ENCODE measurements at regions not wholly inside any gene's neighbourhood (a gene's known extent, or its start where the extent isn't known, plus 50 kb on each side); places are given as distances from the start of the nearest gene placed in this dataset.
"Not testable (repeated sequence)": the region's sequence is repeated elsewhere in the genome, so short reads cannot be mapped to it uniquely, and the experiment has no call there.

- H3K27ac ChIP-seq (ENCODE audit: low read depth, low read length, severe bottlenecking): no peak overlapping the region
- no peak overlapping the region for H3K4me3 ChIP-seq (ENCODE audit: extremely low read depth, insufficient read depth, low read length, poor library complexity, severe bottlenecking)
- H3K36me3 ChIP-seq (ENCODE audit: control insufficient read depth, insufficient read depth, low read length): no peaks in the 10 kb centered on the region
- 89 to 93% methylated on average over 2 to 4 of the region's 4 CpGs for WGBS, 2 experiments (ENCODE audit: insufficient coverage in 2 of 2)
- no peaks in the 10 kb centered on the region for H3K4me1 ChIP-seq (ENCODE audit: control insufficient read depth, insufficient read depth, low read length, poor library complexity, severe bottlenecking)
- no peaks in the 10 kb centered on the region for H3K9me3 ChIP-seq (ENCODE audit: control insufficient read depth, low read length)
Observed at GRCh38 chr5:136864960-136865359, 499.6 kb upstream of the TRPC7 start.

- WGBS, 2 experiments (ENCODE audit: insufficient coverage in 2 of 2): 88 to 89% methylated on average over 1 to 3 of the region's 3 CpGs
- Histone ChIP-seq H3K9me3 (ENCODE audit: control insufficient read depth, low read length) (no peaks in the 10 kb centered on the region), H3K36me3 (ENCODE audit: control insufficient read depth, insufficient read depth, low read length) (no peaks in the 10 kb centered on the region), H3K27ac (ENCODE audit: low read depth, low read length, severe bottlenecking) (no peak overlapping the region), H3K4me1 (ENCODE audit: control insufficient read depth, insufficient read depth, low read length, poor library complexity, severe bottlenecking) (no peaks in the 10 kb centered on the region), H3K4me3 (ENCODE audit: extremely low read depth, insufficient read depth, low read length, poor library complexity, severe bottlenecking) (no peak overlapping the region)
Observed at GRCh38 chr5:136856648-136857047, 491.3 kb upstream of the TRPC7 start.

GRCh38 chr5:136853971-136854370 is 488.6 kb upstream of the TRPC7 start:
- no peaks in the 10 kb centered on the region for H3K36me3 ChIP-seq (ENCODE audit: control insufficient read depth, insufficient read depth, low read length)
- no peak overlapping the region for H3K4me3 ChIP-seq (ENCODE audit: extremely low read depth, insufficient read depth, low read length, poor library complexity, severe bottlenecking)
- 55 to 78% methylated on average over 1 of the region's 1 CpG for WGBS, 2 experiments (ENCODE audit: insufficient coverage in 2 of 2)
- no peaks in the 10 kb centered on the region for H3K9me3 ChIP-seq (ENCODE audit: control insufficient read depth, low read length)
- H3K4me1 ChIP-seq (ENCODE audit: control insufficient read depth, insufficient read depth, low read length, poor library complexity, severe bottlenecking): no peaks in the 10 kb centered on the region
- no peak overlapping the region for H3K27ac ChIP-seq (ENCODE audit: low read depth, low read length, severe bottlenecking)

DNA sequence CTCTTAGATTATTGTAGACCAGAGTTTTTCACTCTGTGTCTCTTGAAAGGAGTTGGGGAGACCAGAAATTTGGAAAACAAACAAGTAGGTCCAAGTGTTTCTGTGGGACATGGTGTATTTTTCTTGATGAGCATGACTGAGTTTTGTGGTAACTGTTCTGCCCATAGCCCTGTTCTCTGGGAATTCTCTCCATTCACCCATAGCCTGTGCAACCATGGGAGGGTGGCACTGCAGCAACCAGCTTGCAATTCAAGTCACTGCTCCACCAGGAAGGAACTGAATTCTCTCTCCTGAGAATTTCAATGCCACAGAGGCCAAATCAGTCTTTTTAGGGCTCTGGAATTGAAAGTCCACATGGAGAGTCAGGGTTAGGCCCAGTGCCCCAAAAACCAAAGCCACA is 475.3 kb upstream of the TRPC7 start:
- Histone ChIP-seq H3K36me3 (ENCODE audit: control insufficient read depth, insufficient read depth, low read length) (no peaks in the 10 kb centered on the region), H3K4me3 (ENCODE audit: extremely low read depth, insufficient read depth, low read length, poor library complexity, severe bottlenecking) (no peak overlapping the region), H3K4me1 (ENCODE audit: control insufficient read depth, insufficient read depth, low read length, poor library complexity, severe bottlenecking) (no peaks in the 10 kb centered on the region), H3K9me3 (ENCODE audit: control insufficient read depth, low read length) (no peaks in the 10 kb centered on the region), H3K27ac (ENCODE audit: low read depth, low read length, severe bottlenecking) (no peak overlapping the region)

GRCh38 chr5:136836093-136836492 is 470.7 kb upstream of the TRPC7 start:
- no peaks in the 10 kb centered on the region for H3K4me1 ChIP-seq (ENCODE audit: control insufficient read depth, insufficient read depth, low read length, poor library complexity, severe bottlenecking)
- no peak overlapping the region for H3K4me3 ChIP-seq (ENCODE audit: extremely low read depth, insufficient read depth, low read length, poor library complexity, severe bottlenecking)
- no peaks in the 10 kb centered on the region for H3K9me3 ChIP-seq (ENCODE audit: control insufficient read depth, low read length)
- H3K27ac ChIP-seq (ENCODE audit: low read depth, low read length, severe bottlenecking): no peak overlapping the region
- no CpG with 5 or more reads among the region's 1 CpG for WGBS, 2 experiments (ENCODE audit: insufficient coverage in 2 of 2)
- no peaks in the 10 kb centered on the region for H3K36me3 ChIP-seq (ENCODE audit: control insufficient read depth, insufficient read depth, low read length)

DNA sequence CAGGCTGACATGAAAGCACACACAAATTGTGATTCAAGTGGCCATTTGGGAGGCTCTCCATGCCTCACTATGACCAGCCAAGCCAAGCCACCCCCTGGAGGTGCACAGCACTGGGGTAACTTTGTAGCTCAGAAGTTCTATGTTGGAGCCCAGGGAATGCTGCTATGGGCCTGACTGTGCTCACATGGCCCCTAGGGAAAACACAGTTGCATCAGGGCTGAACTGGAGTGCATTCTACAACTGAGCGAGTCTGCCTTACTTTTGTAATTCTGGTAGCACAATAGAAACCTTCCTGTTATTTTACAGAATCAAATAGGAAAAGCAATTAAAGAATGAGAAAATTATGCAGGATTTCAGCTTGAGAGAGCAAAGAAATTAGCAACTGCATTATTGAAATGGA is 455.5 kb upstream of the TRPC7 start:
- H3K9me3 ChIP-seq (ENCODE audit: control insufficient read depth, low read length): no peaks in the 10 kb centered on the region
- no peaks in the 10 kb centered on the region for H3K4me1 ChIP-seq (ENCODE audit: control insufficient read depth, insufficient read depth, low read length, poor library complexity, severe bottlenecking)
- no CpG with 5 or more reads among the region's 1 CpG for WGBS, 2 experiments (ENCODE audit: insufficient coverage in 2 of 2)
- H3K36me3 ChIP-seq (ENCODE audit: control insufficient read depth, insufficient read depth, low read length): no peaks in the 10 kb centered on the region
- H3K27ac ChIP-seq (ENCODE audit: low read depth, low read length, severe bottlenecking): no peak overlapping the region
- no peak overlapping the region for H3K4me3 ChIP-seq (ENCODE audit: extremely low read depth, insufficient read depth, low read length, poor library complexity, severe bottlenecking)

GRCh38 chr5:136819526-136820302 is 454.4 kb upstream of the TRPC7 start:
- no peak overlapping the region for H3K27ac ChIP-seq (ENCODE audit: low read depth, low read length, severe bottlenecking)

GRCh38 chr5:136816327-136816726 is 451.0 kb upstream of the TRPC7 start:
- Histone ChIP-seq H3K27ac (ENCODE audit: low read depth, low read length, severe bottlenecking) (no peak overlapping the region), H3K4me3 (ENCODE audit: extremely low read depth, insufficient read depth, low read length, poor library complexity, severe bottlenecking) (no peak overlapping the region)
- 80 to 100% methylated on average over 1 of the region's 2 CpGs for WGBS, 2 experiments (ENCODE audit: insufficient coverage in 2 of 2)

More at GRCh38 chr5:136819526-136820302, 454.4 kb upstream of the TRPC7 start:
- 91% methylated on average over 1 of the region's 1 CpG for WGBS, 2 experiments (ENCODE audit: insufficient coverage in 2 of 2)
- Histone ChIP-seq H3K9me3 (ENCODE audit: control insufficient read depth, low read length) (no peaks in the 10 kb centered on the region), H3K4me3 (ENCODE audit: extremely low read depth, insufficient read depth, low read length, poor library complexity, severe bottlenecking) (no peak overlapping the region), H3K36me3 (ENCODE audit: control insufficient read depth, insufficient read depth, low read length) (no peaks in the 10 kb centered on the region), H3K4me1 (ENCODE audit: control insufficient read depth, insufficient read depth, low read length, poor library complexity, severe bottlenecking) (no peaks in the 10 kb centered on the region)

GRCh38 chr5:136814619-136815378 is 449.5 kb upstream of the TRPC7 start:
- no peaks in the 10 kb centered on the region for H3K36me3 ChIP-seq (ENCODE audit: control insufficient read depth, insufficient read depth, low read length)
- no peak overlapping the region for H3K27ac ChIP-seq (ENCODE audit: low read depth, low read length, severe bottlenecking)
- no peaks in the 10 kb centered on the region for H3K9me3 ChIP-seq (ENCODE audit: control insufficient read depth, low read length)
- H3K4me3 ChIP-seq (ENCODE audit: extremely low read depth, insufficient read depth, low read length, poor library complexity, severe bottlenecking): no peak overlapping the region
- H3K4me1 ChIP-seq (ENCODE audit: control insufficient read depth, insufficient read depth, low read length, poor library complexity, severe bottlenecking): peaks cover 13% of the 10 kb centered on the region
- WGBS, 2 experiments (ENCODE audit: insufficient coverage in 2 of 2): 97 to 98% methylated on average over 5 to 8 of the region's 11 CpGs

More at GRCh38 chr5:136816327-136816726, 451.0 kb upstream of the TRPC7 start:
- Histone ChIP-seq H3K9me3 (ENCODE audit: control insufficient read depth, low read length) (no peaks in the 10 kb centered on the region), H3K36me3 (ENCODE audit: control insufficient read depth, insufficient read depth, low read length) (no peaks in the 10 kb centered on the region), H3K4me1 (ENCODE audit: control insufficient read depth, insufficient read depth, low read length, poor library complexity, severe bottlenecking) (peaks cover 7% of the 10 kb centered on the region)

DNA sequence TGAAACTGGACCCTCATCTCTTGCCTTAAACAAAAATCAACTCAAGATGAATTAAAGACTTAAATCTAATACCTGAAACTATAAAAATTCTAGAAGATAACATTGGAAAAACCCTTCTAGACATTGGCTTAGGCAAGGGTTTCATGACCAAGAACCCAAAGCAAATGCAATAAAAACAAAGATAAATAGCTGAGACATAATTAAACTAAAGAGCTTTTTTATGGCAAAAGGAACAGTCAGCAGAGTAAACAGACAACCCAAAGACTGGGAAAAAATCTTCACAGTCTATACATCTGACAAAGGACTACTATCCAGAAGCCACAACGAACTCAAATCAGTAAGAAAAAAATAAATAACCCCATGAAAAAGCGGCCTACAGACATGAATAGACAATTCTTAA is 446.9 kb upstream of the TRPC7 start:
- Histone ChIP-seq H3K27ac (ENCODE audit: low read depth, low read length, severe bottlenecking) (peak overlapping the region; percentile 41), H3K4me1 (ENCODE audit: control insufficient read depth, insufficient read depth, low read length, poor library complexity, severe bottlenecking) (peaks cover 13% of the 10 kb centered on the region)
- H3K4me3 ChIP-seq (ENCODE audit: extremely low read depth, insufficient read depth, low read length, poor library complexity, severe bottlenecking); H3K36me3 ChIP-seq (ENCODE audit: control insufficient read depth, insufficient read depth, low read length); H3K9me3 ChIP-seq (ENCODE audit: control insufficient read depth, low read length): not testable (repeated sequence)
- WGBS, 2 experiments (ENCODE audit: insufficient coverage in 2 of 2): 86% methylated on average over 2 of the region's 2 CpGs; no CpG with 5 or more reads in 1 of the 2 experiments

DNA sequence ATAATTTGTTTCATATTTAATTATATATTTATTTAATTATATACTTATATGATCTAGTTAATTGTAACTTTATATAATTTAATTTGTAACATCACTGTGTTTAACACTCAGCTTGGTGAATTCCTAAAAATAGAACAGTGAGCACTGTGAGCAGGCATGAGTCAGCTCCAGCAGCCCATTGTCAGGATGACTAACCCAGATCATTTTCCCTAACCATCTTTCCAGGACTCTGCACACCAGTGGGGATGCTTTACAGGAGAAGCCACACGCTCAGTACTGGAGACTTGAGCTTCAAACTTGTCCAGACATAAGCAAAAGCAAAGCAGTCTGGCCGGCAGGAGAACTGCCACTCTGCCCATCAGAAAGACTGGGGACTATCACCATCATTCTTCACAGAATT is 446.2 kb upstream of the TRPC7 start:
- no peak overlapping the region for H3K4me3 ChIP-seq (ENCODE audit: extremely low read depth, insufficient read depth, low read length, poor library complexity, severe bottlenecking)
- no peaks in the 10 kb centered on the region for H3K9me3 ChIP-seq (ENCODE audit: control insufficient read depth, low read length)
- H3K36me3 ChIP-seq (ENCODE audit: control insufficient read depth, insufficient read depth, low read length): no peaks in the 10 kb centered on the region
- peaks cover 13% of the 10 kb centered on the region for H3K4me1 ChIP-seq (ENCODE audit: control insufficient read depth, insufficient read depth, low read length, poor library complexity, severe bottlenecking)
- 75 to 88% methylated on average over 1 of the region's 2 CpGs for WGBS, 2 experiments (ENCODE audit: insufficient coverage in 2 of 2)
- peak overlapping the region; percentile 41 for H3K27ac ChIP-seq (ENCODE audit: low read depth, low read length, severe bottlenecking)
